Neural progenitor cell (in vitro differentiated cells): ENCODE measurements at regions not wholly inside any gene's neighbourhood (a gene's known extent, or its start where the extent isn't known, plus 50 kb on each side); places are given as distances from the start of the nearest gene placed in this dataset.

ENCODE experiments used
- CTCF ChIP-seq: fragments of 200-600 bp; sonication (generic); IDR thresholded peaks from 2 replicates; pipeline ENCODE4 v1.5.1; 2017; ENCODE audit warnings: antibody characterized with exemption, mild to moderate bottlenecking
- EZH2phosphoT487 ChIP-seq: fragments of 200-600 bp; sonication (generic); IDR thresholded peaks from 2 replicates; pipeline ENCODE4 v1.6.1; 2017; ENCODE audit warnings: antibody characterized with exemption

DNA sequence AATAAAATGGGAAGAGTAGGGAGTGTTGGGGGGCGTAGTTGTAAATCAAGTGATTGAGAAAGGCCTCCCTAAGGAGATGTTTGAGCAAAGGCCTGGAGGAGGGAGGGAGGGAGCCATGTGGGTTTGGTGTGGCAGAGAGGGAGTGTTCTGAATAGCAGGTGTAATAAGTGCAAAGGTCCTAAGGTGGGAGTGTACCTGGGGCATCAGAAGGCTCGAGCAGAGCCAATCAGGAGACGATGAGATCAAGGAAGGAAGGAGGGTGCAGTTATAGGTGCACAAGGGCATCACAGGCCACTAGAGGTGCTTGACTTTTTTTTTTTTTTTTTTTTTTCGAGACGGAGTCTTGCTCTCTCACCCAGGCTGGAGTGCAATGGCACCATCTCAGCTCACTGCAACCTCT, 77.9 kb upstream of the PLXNC1 start:
- TF ChIP-seq CTCF (no peak), EZH2phosphoT487 (no peak)
